GM10248 (cell line): ENCODE measurements at regions not wholly inside any gene's neighbourhood (a gene's known extent, or its start where the extent isn't known, plus 50 kb on each side); places are given as distances from the start of the nearest gene placed in this dataset.

Experiments used
- CTCF ChIA-PET: fragments of 300-600 bp; sonication (Branson Sonifier 250); formaldehyde crosslinking; extraction: SDS; loops from one replicate; lab custom pipeline; 2021; ENCODE audit warnings: antibody characterized with exemption; lab: Yijun Ruan, JAX
- POLR2A ChIA-PET: fragments of 350-650 bp; sonication (Branson Sonifier 250); formaldehyde crosslinking; extraction: SDS; loops from one replicate; lab custom pipeline; 2020; ENCODE audit warnings: antibody characterized with exemption; lab: Yijun Ruan, JAX
- DNase-seq: peaks from one replicate; pipeline ENCODE4 v3.0.0; 2012; ENCODE audit errors: extremely low spot score
- TF ChIP-seq, protein P1 (sequence below): IDR thresholded peaks from 2 replicates; pipeline ENCODE4 v1.5.1; 2012; ENCODE audit warnings: mild to moderate bottlenecking, low read depth; ENCODE audit errors: extremely low read depth, missing control alignments, control extremely low read depth

DNA sequence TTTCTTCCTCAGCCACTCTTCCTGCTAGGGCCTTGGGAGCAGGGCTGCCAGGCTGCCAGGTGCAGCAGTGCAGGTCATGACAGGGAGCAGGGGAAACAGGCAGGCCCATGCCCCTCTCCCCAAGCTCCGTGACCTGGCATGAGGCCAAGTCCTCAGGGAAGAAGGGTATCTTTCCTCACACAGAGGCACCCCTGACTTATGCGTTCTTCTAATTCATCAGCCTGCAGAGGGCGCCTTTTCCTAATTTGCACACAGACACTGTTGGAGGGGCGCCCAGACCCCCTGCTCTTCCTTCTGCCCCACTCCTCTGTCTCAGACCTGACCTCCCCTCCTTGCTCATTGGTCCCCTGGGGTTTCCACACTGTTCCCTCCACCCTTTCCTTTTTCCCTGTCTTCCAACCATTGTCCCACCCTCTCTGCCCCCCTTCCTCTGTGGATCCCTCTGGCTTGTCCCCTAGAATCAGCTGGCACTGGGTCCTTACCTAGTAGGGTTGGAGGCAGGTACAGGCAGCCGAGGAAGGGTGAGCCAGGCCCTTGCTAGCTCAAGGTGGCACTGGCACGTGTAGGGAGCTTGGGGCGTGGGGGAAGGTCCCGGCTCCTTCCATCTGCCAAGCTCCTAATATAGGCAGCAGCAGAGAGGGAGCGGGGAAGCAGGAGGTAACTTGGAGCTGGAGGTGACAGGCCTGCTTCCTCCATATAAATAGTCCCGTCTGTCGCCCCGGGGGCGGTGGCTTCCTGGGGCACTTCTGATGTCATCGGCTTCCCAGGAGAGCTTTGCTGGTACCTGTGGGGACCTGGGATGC, 154.9 kb upstream of the MLN start:
- CTCF ChIA-PET = interaction anchor here (0.7 to 2.4 kb wide), 9 partner anchors 10 to 187 kb away, joined by 3 to 13 read pairs (median 3); no protein-coding TSS in a partner anchor
- no peak for DNase-seq
- POLR2A ChIA-PET = no interaction called here
- TF ChIP-seq, protein P1, sequence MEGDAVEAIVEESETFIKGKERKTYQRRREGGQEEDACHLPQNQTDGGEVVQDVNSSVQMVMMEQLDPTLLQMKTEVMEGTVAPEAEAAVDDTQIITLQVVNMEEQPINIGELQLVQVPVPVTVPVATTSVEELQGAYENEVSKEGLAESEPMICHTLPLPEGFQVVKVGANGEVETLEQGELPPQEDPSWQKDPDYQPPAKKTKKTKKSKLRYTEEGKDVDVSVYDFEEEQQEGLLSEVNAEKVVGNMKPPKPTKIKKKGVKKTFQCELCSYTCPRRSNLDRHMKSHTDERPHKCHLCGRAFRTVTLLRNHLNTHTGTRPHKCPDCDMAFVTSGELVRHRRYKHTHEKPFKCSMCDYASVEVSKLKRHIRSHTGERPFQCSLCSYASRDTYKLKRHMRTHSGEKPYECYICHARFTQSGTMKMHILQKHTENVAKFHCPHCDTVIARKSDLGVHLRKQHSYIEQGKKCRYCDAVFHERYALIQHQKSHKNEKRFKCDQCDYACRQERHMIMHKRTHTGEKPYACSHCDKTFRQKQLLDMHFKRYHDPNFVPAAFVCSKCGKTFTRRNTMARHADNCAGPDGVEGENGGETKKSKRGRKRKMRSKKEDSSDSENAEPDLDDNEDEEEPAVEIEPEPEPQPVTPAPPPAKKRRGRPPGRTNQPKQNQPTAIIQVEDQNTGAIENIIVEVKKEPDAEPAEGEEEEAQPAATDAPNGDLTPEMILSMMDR = peak; percentile 26

DNA sequence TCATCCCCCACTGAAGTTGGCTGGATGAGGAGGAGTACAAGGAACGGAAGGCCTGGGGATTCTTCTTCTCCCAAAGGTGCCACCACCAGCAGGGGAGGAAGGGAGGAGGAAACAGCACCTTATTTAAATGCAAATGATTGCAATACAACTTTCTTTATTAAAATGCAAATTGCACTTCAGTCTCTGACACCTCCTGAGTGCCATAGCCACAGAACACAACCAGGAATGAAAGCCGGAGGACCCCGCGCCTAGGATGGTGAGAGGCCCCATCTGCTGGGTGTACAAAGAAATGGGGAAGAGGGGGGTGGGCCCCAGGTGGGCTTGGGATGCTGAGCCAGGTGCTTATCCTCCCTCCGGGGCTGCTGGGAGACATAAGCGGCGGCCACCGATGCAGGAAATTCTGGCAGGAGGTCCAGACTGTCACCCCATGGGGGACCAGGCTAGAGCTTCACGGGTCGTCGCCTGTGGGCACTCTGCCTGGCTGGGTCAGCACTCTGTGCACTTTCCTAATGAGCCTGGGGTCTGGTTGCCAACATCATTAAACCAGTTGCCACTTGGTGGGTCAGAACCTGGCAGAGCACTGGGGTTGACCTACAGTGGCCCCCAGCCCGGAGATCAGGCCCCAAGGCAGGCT, 154.2 kb upstream of the MLN start:
- DNase-seq = no peak
- TF ChIP-seq, protein P1 = no peak
- ChIA-PET CTCF (interaction anchor here (1.2 to 2.4 kb wide), 3 partner anchors 9 to 186 kb away, joined by 3 to 13 read pairs (median 5); no protein-coding TSS in a partner anchor), POLR2A (interaction anchor here (0.5 kb wide), 1 partner anchor 301 kb away, joined by 4 read pairs; no protein-coding TSS in a partner anchor)

DNA sequence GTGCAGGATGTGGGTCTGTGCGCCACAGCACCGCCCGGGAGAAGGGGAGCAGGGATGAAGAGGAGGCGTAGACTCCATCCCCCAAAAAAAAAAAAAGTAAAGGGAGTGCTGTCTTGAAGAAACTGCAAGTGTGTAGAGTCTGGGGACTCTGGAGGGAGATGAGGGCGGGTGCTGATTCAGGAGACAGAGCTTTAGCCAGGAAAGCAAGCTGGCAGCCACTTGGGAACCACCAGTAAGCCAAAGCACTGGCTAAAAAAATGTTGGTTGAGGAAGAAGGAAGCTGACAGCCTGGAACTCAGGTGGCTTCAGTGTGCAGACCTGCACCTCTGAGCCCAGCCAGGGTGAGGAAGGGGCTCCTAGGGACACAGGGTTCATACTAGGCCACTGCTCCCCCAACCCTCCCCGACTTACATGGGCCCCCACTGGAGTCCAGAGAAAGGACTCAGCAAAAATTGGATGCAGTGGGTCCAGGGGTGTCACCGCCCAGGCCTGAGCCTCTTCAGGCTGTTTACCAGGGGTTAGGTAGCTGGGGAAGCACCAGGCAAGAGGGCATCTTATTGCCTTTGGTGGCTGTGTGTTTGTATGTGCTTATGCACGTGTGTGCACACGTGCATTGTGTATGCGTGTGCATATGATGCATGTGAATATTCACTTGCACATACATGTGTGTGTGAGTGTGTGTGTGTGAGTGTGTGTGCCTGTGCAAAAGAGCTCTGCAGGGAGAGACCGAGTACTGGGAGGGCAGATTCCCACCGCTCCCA, 153.5 kb upstream of the MLN start:
- TF ChIP-seq, protein P1 = no peak
- DNase-seq = no peak
- ChIA-PET CTCF (interaction anchor here (1.2 to 2.4 kb wide), 2 partner anchors 8 to 45 kb away, joined by 3 to 13 read pairs; no protein-coding TSS in a partner anchor), POLR2A (interaction anchor here (0.5 kb wide), 1 partner anchor 300 kb away, joined by 4 read pairs; no protein-coding TSS in a partner anchor)

DNA sequence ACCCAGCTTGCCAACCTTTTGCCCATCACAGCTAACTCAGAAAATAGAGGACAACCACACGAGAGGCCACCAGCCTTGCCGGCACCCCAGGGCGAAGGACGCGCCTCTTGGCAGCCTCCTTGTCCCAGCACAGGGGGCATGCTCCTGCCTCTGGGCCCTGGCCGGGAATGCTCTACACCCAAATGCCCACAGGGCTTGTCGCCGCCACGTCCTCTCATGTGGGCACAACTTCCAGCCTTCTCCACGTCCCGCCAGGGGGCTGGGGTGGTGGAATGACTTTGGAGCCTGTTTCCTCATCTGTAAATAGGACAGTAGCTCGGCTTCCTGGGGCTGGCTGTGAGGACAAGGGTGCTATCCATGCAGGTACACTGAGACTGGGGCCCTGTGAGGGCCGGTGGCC, 152.4 kb upstream of the MLN start:
- ChIA-PET CTCF (interaction anchor here (0.7 to 1.3 kb wide), 2 partner anchors 13 to 26 kb away, joined by 3 read pairs; no protein-coding TSS in a partner anchor), POLR2A (no interaction called here)
- DNase-seq = no peak
- TF ChIP-seq, protein P1 = no peak

DNA sequence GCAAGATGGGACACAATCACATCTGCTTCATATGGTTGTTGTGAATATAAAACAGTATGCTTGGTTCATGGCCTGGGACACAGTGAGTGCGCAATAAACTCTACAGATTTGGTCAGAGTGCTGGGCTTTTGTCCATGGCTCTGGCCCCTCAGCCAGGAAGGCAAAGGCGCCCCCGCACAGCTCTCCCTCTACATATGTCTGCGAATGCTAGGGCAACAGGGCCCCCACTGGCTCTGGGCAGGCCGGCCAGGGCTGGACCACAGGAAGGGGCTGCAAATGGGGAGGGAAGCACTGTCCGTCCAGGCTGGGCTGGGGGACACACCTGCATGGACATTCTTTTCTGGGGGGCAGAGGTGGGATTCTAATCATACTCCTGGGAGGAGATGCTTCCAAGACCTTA, 151.8 kb upstream of the MLN start:
- CTCF ChIA-PET = interaction anchor here (1.3 kb wide), 1 partner anchor 25 kb away, joined by 3 read pairs; no protein-coding TSS in a partner anchor
- TF ChIP-seq, protein P1 = no peak
- POLR2A ChIA-PET = no interaction called here
- no peak for DNase-seq

DNA sequence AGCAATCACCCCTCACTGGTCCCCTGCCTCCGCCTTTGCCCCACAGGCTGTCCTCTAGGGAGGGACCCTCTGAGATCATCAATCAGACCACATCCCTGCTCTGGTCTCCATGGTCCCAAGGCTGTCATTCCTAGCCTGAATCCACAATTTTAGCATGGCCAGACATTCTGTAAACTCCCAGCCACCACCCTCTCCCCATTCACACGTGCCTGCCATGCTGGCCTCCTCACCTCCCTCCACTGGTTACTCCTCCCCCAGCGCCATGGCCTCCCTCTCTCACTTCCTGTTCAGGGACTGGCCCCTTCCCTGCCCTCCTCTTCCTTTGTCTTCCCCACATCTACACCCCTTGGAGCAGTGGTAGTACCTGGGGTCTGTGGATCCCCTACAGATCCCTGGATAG, 150.7 kb upstream of the MLN start:
- TF ChIP-seq, protein P1 = no peak
- no peak for DNase-seq
- ChIA-PET CTCF (no interaction called here), POLR2A (no interaction called here)
